ENCODE measurements at regions not wholly inside any gene's neighbourhood (a gene's known extent, or its start where the extent isn't known, plus 50 kb on each side); places are given as distances from the start of the nearest gene placed in this dataset.
"Not testable (repeated sequence)": the region's sequence is repeated elsewhere in the genome, so short reads cannot be mapped to it uniquely, and the experiment has no call there.

- DNase-seq (ENCODE audit: low read depth in 2 of 2), result no peak
Observed at GRCh38 chr5:57069115-57069835, 104.6 kb upstream of the GPBP1 start.

GRCh38 chr5:57072218-57072892, 101.5 kb upstream of the GPBP1 start:
- DNase-seq (ENCODE audit: low read depth in 2 of 2), result no peak

- no peak for DNase-seq (ENCODE audit: low read depth in 2 of 2)
Observed at GRCh38 chr5:57082441-57083067, 91.3 kb upstream of the GPBP1 start.

- no peak for DNase-seq (ENCODE audit: low read depth in 2 of 2)
Observed at GRCh38 chr5:57085306-57086081, 88.4 kb upstream of the GPBP1 start.

GRCh38 chr5:57087947-57088346, 85.9 kb upstream of the GPBP1 start:
- not testable (repeated sequence) for DNase-seq (ENCODE audit: low read depth in 2 of 2)

GRCh38 chr5:57094753-57095683, 78.8 kb upstream of the GPBP1 start:
- DNase-seq (ENCODE audit: low read depth in 2 of 2), result no peak

GRCh38 chr5:57097526-57097925, 76.3 kb upstream of the GPBP1 start:
- no peak for DNase-seq (ENCODE audit: low read depth in 2 of 2)

- DNase-seq (ENCODE audit: low read depth in 2 of 2), result no peak
Observed at GRCh38 chr5:57102189-57102904, 71.5 kb upstream of the GPBP1 start.

GRCh38 chr5:57102905-57103255, 71.0 kb upstream of the GPBP1 start:
- DNase-seq (ENCODE audit: low read depth in 2 of 2), result no peak

GRCh38 chr5:57103317-57103907, 70.4 kb upstream of the GPBP1 start:
- no peak for DNase-seq (ENCODE audit: low read depth in 2 of 2)

- no peak for DNase-seq (ENCODE audit: low read depth in 2 of 2)
Observed at GRCh38 chr5:57106661-57107060, 67.2 kb upstream of the GPBP1 start.

- DNase-seq (ENCODE audit: low read depth in 2 of 2), result no peak
Observed at GRCh38 chr5:57111993-57112392, 61.9 kb upstream of the GPBP1 start.

- no peak for DNase-seq (ENCODE audit: low read depth in 2 of 2)
Observed at GRCh38 chr5:57113481-57113880, 60.4 kb upstream of the GPBP1 start.

GRCh38 chr5:57117596-57117995, 56.3 kb upstream of the GPBP1 start:
- DNase-seq (ENCODE audit: low read depth in 2 of 2), result peak in 1 of 2 donors; percentile 37

GRCh38 chr5:57119031-57119430, 54.8 kb upstream of the GPBP1 start:
- DNase-seq (ENCODE audit: low read depth in 2 of 2), result no peak

- DNase-seq (ENCODE audit: low read depth in 2 of 2), result no peak
Observed at GRCh38 chr5:57124014-57124413, 49.8 kb upstream of the GPBP1 start.

Data from stimulated activated CD4-positive, alpha-beta T cell treated with anti-CD3 and anti-CD28 coated beads, Interleukin-1b, Interleukin-23, amount 100 ng/mL, for 4 hours (primary cell).